ENCODE measurements at regions not wholly inside any gene's neighbourhood (a gene's known extent, or its start where the extent isn't known, plus 50 kb on each side); places are given as distances from the start of the nearest gene placed in this dataset.
"Not testable (repeated sequence)": the region's sequence is repeated elsewhere in the genome, so short reads cannot be mapped to it uniquely, and the experiment has no call there.

DNA sequence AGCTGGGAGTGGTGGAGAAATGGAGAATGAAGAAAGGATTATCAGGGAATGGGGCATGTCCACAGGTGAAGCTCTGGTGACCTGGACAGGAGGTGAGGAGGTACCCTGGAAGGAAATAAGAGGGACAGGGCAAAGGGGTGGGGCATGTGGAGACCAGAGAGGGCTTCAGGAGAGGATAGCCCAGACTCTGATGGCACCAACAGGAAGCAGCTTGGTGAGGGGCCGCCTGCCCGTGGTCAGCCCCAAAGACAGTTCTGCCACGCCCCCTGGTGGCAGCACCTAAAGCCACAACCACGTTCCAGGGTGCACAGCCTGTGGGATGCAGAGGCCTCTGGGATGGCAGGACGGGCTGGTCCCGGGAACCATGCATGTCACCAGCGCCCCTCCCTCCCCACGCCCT is 5406.9 kb upstream of the TPTE start:
- TF ChIP-seq YY1 (IDR thresholded peaks at IDR 0.05; ENCODE audit: insufficient read depth, insufficient read length); ZNF274 (IDR thresholded peaks at IDR 0.05; ENCODE audit: low read depth, low read length); SUZ12 (IDR thresholded peaks at IDR 0.05; ENCODE audit: extremely low read depth, insufficient read depth, insufficient read length): not testable (repeated sequence)

Measured in NT2/D1 (cell line).